ENCODE measurements at regions not wholly inside any gene's neighbourhood (a gene's known extent, or its start where the extent isn't known, plus 50 kb on each side); places are given as distances from the start of the nearest gene placed in this dataset.

GRCh38 chr6:149212206-149212605, 105.3 kb upstream of the TAB2 start:
- POLR2A ChIA-PET, result no interaction called here
- no peak for TF ChIP-seq TARDBP (IDR thresholded peaks at IDR 0.05)
- TF ChIP-seq FOXA1 (IDR thresholded peaks at IDR 0.05), result no peak
- no peak for TF ChIP-seq SP1 (IDR thresholded peaks at IDR 0.05)
- TF ChIP-seq ZNF384 (IDR thresholded peaks at IDR 0.05), result no peak
- TF ChIP-seq LEF1 (IDR thresholded peaks at IDR 0.05; ENCODE audit: borderline replicate concordance), result no peak
- no peak for TF ChIP-seq L3MBTL2 (conservative IDR thresholded peaks at IDR 0.05)
- no peak for TF ChIP-seq FOXK2 (IDR thresholded peaks at IDR 0.05)
- TF ChIP-seq, protein P1, sequence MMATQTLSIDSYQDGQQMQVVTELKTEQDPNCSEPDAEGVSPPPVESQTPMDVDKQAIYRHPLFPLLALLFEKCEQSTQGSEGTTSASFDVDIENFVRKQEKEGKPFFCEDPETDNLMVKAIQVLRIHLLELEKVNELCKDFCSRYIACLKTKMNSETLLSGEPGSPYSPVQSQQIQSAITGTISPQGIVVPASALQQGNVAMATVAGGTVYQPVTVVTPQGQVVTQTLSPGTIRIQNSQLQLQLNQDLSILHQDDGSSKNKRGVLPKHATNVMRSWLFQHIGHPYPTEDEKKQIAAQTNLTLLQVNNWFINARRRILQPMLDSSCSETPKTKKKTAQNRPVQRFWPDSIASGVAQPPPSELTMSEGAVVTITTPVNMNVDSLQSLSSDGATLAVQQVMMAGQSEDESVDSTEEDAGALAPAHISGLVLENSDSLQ (IDR thresholded peaks at IDR 0.05), result no peak
- no peak for TF ChIP-seq CTBP1 (IDR thresholded peaks at IDR 0.05; ENCODE audit: borderline replicate concordance)
- DNase-seq (ENCODE audit: extremely low spot score), result no peak

GRCh38 chr6:149212892-149213801, 104.4 kb upstream of the TAB2 start:
- ChIA-PET CTCF (no interaction called here), POLR2A (no interaction called here)
- no peak for DNase-seq (ENCODE audit: extremely low spot score)
- TF ChIP-seq SP1 (IDR thresholded peaks at IDR 0.05) (no peak), FOXM1 (IDR thresholded peaks at IDR 0.05; ENCODE audit: borderline replicate concordance) (no peak), FOXA1 (IDR thresholded peaks at IDR 0.05) (no peak), CTBP1 (IDR thresholded peaks at IDR 0.05; ENCODE audit: borderline replicate concordance) (no peak)

More at GRCh38 chr6:149212206-149212605, 105.3 kb upstream of the TAB2 start:
- CTCF ChIA-PET, result no interaction called here

DNA sequence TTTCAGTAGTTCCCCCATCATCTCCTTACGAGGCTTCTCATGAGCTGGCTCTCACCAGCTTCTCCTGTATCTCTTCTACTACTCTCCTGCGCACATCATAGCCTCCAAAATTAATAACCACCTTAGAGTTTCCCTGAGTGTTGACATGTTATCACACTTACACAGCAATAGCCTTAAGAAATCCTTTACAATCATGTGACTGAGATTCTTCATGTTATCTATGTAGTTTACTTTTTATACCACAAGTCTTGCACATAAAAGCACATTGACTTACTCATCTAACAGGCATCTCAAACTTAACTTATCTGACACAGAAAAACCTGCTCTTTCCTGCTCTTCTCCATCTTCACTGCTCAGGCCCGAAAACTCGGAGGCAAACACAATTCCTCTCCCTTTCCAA, 103.7 kb upstream of the TAB2 start:
- CTCF ChIA-PET, result no interaction called here
- POLR2A ChIA-PET, result no interaction called here

DNA sequence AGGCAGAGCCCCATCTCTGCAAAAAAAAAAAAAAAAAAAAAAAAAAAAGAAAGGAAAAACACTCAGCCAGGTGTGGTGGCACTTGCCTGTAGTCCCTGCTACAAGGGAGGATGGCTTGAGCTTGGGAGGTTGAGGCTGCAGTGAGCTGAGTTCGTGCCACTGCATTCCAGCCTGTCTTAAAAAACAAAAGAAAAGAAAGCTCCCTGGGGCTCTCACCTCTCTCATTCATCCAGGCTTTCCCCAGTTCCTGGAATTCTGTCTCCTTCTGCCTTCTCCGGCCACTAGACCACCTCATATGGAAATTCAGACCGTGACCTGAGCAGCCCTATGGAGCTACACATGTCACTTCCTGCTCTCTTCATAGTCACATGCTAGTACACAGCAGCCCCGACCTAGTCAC, 101.1 kb upstream of the TAB2 start:
- ChIA-PET CTCF (interaction anchor here (1.1 kb wide), 1 partner anchor 11 kb away, joined by 4 read pairs; no protein-coding TSS in a partner anchor), POLR2A (no interaction called here)
- TF ChIP-seq CTBP1 (IDR thresholded peaks at IDR 0.05; ENCODE audit: borderline replicate concordance) (no peak), SUZ12 (IDR thresholded peaks at IDR 0.05) (no peak), BHLHE40 (IDR thresholded peaks at IDR 0.05; ENCODE audit: borderline replicate concordance) (no peak), SP1 (IDR thresholded peaks at IDR 0.05) (no peak), FOXK2 (IDR thresholded peaks at IDR 0.05) (no peak), ELF4 (IDR thresholded peaks at IDR 0.05) (no peak), LEF1 (IDR thresholded peaks at IDR 0.05; ENCODE audit: borderline replicate concordance) (no peak), L3MBTL2 (conservative IDR thresholded peaks at IDR 0.05) (no peak)
- no peak for DNase-seq (ENCODE audit: extremely low spot score)

More for the DNA sequence above, 103.7 kb upstream of the TAB2 start:
- no peak for TF ChIP-seq SP1 (IDR thresholded peaks at IDR 0.05)
- TF ChIP-seq FOXM1 (IDR thresholded peaks at IDR 0.05; ENCODE audit: borderline replicate concordance), result no peak
- TF ChIP-seq ARNT (IDR thresholded peaks at IDR 0.05), result no peak
- no peak for TF ChIP-seq SUZ12 (IDR thresholded peaks at IDR 0.05)
- no peak for TF ChIP-seq L3MBTL2 (conservative IDR thresholded peaks at IDR 0.05)
- TF ChIP-seq LEF1 (IDR thresholded peaks at IDR 0.05; ENCODE audit: borderline replicate concordance), result no peak
- TF ChIP-seq NFRKB (IDR thresholded peaks at IDR 0.05), result no peak
- TF ChIP-seq FOXK2 (IDR thresholded peaks at IDR 0.05), result no peak
- no peak for TF ChIP-seq CTBP1 (IDR thresholded peaks at IDR 0.05; ENCODE audit: borderline replicate concordance)
- no peak for TF ChIP-seq TARDBP (IDR thresholded peaks at IDR 0.05)
- TF ChIP-seq ZNF384 (IDR thresholded peaks at IDR 0.05), result no peak
- no peak for TF ChIP-seq BHLHE40 (IDR thresholded peaks at IDR 0.05; ENCODE audit: borderline replicate concordance)
- no peak for DNase-seq (ENCODE audit: extremely low spot score)

DNA sequence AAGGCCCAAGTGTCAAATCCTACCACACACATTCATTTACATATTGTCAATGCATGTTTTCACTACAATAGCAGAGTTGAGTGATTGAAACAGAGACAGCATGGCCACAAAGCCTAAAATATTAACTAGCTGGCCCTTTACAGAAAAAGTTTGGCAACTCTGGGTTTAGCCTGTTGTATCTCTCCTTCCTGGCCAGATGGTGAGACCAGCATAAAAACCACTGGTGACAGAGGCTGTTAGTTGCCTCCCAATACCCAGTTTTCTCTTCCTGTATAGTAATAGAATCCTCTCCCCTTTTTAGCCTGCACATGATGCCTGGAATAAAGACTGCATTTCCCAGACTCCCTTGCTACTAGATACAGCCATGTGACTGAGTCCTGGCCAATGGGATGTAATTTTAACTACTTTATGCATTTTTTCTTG, 100.0 kb upstream of the TAB2 start:
- POLR2A ChIA-PET, result no interaction called here
- no peak for TF ChIP-seq FOXA1 (IDR thresholded peaks at IDR 0.05)
- no peak for TF ChIP-seq LEF1 (IDR thresholded peaks at IDR 0.05; ENCODE audit: borderline replicate concordance)
- TF ChIP-seq ELF4 (IDR thresholded peaks at IDR 0.05), result no peak
- no peak for TF ChIP-seq TARDBP (IDR thresholded peaks at IDR 0.05)
- TF ChIP-seq BHLHE40 (IDR thresholded peaks at IDR 0.05; ENCODE audit: borderline replicate concordance), result no peak
- CTCF ChIA-PET, result no interaction called here
- no peak for DNase-seq (ENCODE audit: extremely low spot score)

- TF ChIP-seq FOXM1 (IDR thresholded peaks at IDR 0.05; ENCODE audit: borderline replicate concordance) (no peak), SP1 (IDR thresholded peaks at IDR 0.05) (no peak), NFRKB (IDR thresholded peaks at IDR 0.05) (no peak), LEF1 (IDR thresholded peaks at IDR 0.05; ENCODE audit: borderline replicate concordance) (no peak), FOXK2 (IDR thresholded peaks at IDR 0.05) (no peak), ELF4 (IDR thresholded peaks at IDR 0.05) (no peak), L3MBTL2 (conservative IDR thresholded peaks at IDR 0.05) (no peak), ARNT (IDR thresholded peaks at IDR 0.05) (no peak), ZNF384 (IDR thresholded peaks at IDR 0.05) (no peak), TARDBP (IDR thresholded peaks at IDR 0.05) (no peak), HDGF (IDR thresholded peaks at IDR 0.05; ENCODE audit: borderline replicate concordance) (no peak), SUZ12 (IDR thresholded peaks at IDR 0.05) (no peak)
- TF ChIP-seq, protein P1 (IDR thresholded peaks at IDR 0.05), result no peak
- ChIA-PET POLR2A (no interaction called here), CTCF (no interaction called here)
- no peak for DNase-seq (ENCODE audit: extremely low spot score)
Measured at GRCh38 chr6:149218471-149218870, 99.0 kb upstream of the TAB2 start.

DNA sequence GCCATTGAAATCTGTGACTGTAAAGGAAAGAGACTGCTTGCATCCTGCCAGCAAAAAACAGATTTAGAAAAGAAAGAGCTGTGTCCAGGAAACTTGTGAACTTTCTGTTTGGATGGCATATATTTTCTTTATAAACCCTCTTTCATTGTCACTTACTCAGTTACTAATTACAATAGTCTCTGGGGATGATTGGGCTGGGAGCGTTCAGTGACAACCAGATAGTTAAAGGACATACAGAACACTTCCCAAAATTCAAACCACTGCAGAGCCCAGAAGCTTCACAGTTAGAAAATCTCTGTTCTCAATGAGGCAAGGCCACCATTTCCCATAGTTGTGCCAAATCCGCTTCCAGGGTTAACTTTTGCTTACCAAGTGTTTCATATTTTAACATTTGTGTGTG, 98.6 kb upstream of the TAB2 start:
- CTCF ChIA-PET, result no interaction called here
- TF ChIP-seq ELF4 (IDR thresholded peaks at IDR 0.05), result no peak
- TF ChIP-seq FOXM1 (IDR thresholded peaks at IDR 0.05; ENCODE audit: borderline replicate concordance), result no peak
- POLR2A ChIA-PET, result no interaction called here
- DNase-seq (ENCODE audit: extremely low spot score), result no peak
